Glomerular endothelial cell (primary cell): ENCODE measurements at regions not wholly inside any gene's neighbourhood (a gene's known extent, or its start where the extent isn't known, plus 50 kb on each side); places are given as distances from the start of the nearest gene placed in this dataset.
"Not testable (repeated sequence)": the region's sequence is repeated elsewhere in the genome, so short reads cannot be mapped to it uniquely, and the experiment has no call there.

Experiments used
- DNase-seq: peaks from one replicate; pipeline ENCODE4 v3.0.0-alpha.2; 2011; ENCODE audit warnings: low read depth, low spot score; ENCODE audit errors: extremely low read depth

DNA sequence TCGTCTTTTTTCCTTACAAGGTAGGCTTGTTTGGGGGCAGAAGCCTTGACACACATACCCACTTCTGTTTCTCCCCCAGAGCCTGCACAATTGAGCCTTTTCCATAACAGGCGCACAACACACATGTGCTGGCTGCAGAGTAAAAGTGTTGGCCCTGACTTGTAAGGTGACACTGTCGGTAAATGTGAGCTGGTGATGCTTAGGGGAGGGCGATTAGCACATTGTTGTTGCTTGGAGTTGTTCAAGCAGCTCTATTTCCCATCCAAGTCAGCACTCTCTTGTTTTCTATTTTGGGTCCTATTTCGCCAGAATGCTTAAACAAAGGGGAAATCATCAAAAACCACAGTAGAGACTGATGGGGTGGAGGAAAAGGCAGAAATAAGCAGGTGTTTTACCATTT is 51.9 kb upstream of the PTPRJ start:
- no peak for DNase-seq

DNA sequence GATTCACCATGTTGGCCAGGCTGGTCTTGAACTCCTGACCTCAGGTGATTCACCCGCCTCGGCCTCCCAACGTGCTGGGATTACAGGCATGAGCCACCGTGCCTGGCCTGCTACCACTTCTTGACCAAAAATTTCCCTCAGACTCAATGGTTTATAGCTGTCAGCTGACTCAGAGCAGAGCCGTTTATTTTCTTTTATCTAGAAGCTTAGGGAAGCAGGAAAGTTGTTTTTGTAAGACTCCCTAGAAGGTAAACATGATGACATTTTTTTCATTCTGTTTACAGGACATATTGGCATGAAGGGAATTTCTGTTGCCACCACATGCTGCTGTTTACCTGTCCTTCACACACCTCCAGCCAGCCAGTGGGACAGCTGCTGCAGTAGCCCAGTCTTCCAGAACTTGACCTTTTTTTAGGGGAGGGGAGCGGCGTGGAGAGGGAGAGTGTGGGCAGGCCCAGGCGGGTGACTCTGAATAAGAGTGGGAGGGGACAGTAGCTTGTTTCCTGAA is 56.1 kb upstream of the PTPRJ start:
- DNase-seq = no peak

DNA sequence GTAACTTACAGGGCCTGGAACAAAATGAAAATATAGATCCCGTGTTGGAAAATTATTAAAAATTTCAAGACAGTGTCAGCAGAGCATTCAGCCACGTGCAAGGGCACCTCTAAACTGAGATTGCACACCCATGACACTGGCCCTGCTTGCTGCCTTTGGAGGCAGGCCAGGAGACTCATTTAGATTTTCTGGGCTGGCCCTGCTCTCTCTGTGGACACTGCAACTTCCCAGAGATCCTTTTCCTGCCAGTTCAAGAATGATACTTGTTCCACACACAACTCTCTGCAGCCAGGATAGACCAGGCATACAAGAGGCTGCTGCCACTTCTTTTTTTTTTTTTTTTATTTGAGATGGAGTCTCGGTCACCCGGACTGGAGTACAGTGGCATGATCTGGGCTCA is 56.7 kb upstream of the PTPRJ start:
- no peak for DNase-seq

DNA sequence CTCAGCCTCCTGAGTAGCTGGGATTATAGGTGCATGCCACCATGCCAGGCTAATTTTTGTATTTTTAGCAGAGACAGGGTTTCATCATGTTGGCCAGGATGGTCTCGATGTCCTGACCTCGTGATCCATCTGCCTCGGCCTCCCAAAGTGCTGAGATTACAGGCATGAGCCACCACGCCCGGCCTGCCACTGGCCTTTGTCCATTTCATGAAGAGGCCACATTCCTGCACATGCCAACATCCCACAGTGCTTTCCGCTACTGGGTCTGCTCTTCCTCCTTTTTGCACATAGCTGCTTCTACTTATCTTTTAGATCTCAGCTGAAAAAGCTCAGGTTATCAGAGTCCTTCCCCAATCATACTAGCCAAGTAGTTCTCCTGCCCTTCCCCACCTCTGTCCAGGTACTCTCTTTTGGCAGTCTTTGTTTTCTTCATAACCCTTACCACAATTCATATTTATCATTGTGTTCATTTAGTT is 59.2 kb upstream of the PTPRJ start:
- not testable (repeated sequence) for DNase-seq

DNA sequence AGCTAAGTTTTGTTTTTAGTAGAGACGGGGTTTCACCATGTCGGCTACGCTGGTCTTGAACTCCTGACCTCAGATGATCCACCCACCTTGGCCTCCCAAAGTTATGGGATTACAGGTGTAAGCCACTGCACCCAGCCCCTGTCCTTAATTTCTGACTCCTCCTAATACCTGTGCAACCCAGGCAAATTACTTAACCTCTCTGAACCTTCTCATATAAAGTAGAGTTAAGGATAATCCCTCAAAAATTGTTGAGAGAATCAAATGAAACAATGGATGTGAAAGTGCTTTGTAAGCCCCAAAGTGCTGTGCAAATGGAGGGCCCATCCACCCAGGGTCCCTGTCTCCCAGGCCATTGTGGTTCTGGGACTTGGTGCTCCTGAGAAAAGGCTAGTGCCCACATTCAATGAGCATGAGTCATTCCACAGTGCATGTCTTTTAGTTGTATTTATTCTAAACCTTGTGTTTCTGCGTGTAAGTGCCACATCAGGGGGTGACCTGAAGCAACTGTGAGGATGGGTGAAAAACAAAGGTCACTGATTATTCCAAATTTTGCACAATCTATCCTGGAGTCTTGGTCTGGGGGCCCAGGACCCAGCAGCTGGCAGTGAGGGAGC is 61.4 kb upstream of the PTPRJ start:
- DNase-seq = no peak

DNA sequence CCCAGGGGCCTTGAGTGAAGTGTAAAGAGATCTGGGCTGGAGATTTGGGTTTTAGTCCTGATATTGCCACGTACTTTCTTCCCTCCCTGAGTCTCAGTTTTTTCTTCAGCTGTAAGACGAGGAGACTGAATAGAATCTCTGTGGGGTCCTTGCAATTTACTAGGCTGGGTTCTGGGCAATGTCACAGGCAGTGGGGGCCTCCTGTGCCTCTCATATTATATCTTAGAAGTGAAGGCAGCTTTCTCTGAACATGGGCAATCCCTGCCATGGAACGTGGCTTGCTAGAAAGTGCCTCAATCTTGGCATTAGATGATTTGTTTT is 62.0 kb upstream of the PTPRJ start:
- DNase-seq = no peak

DNA sequence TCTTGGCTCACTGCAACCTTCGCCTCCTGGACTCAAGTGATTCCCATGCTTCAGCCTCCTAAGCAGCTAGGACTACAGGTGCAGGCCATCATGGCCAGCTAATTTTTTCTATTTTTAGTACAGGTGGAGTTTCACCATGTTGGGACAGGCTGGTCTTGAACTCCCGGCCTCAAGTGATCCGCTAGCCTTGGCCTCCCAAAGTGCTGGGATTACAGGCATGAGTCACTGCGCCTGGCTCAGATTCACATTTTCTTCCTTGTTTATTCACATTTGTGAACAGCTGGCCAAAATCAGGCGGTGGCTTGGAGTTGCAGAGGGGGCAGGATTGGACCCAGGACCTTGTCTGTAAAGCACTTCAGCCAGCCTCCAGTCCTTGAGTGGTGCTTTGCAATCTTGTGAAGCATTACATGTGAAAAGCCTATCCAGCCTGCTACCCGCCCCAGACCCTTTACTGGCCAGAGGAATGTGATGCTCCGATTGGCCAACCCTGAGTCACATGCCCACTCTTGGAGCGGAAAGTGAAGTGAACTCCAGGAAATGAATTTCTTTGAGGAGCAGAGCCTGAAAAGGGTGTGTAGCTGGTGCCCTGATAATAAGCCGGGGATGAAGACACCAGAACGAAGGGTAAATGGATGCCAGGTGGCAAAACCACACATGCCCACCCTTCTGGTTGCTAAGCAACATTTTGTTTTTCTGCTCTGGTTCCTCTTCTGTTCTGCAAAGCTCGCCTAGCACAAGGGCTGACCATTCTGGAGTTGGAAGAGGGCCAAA is 62.6 kb upstream of the PTPRJ start:
- DNase-seq = no peak

DNA sequence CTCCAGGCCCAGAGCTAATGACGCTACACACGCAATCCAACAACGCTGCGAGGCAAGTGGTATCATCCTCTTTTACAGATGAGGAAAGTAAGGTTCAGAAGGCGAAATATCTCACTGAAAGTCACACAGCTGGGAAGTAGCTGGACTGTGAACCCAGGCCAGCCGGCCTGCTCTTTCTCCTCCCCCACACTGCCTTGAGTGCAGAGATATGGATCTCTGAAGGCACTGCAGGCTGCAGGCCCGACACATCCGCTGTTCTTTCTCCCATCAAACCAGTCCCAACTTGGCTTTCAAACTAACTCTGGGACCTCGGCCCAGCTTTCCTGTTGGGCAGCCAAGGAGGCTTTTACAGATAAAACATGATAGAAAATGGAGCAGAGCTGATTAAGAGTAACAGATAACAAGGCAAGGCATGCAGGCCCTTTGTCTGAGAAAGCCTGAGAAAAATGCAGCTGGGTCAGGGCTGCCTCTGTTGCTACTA is 64.0 kb upstream of the PTPRJ start:
- no peak for DNase-seq

DNA sequence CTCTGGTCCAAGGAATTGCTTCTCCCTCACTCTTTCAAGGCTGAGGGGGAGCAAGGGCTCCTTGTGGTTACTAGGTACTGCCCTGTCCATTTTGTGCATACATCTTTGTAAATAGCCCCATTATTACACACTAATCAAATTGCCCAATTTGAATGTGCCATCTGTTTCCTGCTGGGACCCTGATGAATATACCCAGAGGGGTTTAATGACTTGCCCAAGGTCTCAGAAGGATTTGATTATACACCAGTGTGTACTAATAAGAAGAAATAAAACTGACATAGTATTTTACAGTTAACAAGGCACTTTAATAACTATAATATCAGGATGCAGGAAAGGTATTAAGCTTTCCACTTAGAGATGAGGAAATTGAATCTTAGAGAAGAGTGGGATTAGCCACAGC is 64.6 kb upstream of the PTPRJ start:
- DNase-seq = no peak

DNA sequence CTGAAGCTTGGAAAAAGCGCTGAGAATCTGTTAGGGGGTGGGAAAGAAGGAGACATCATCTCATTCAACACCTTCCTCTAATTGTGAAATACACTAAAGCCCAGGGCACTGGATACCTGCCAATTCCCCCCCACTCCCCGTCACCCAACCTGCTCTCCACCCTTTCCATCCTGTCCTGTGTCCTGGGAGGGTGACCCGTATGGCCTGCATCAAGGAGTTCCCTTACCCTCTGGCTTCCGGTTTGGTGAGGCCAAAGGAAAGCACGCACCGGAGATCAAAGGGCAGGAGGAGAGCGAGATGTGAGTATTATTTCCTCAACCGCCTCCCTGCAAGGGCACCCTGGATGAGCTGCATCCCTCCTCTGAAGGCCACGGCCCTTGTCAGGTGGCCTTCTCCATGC is 65.0 kb upstream of the PTPRJ start:
- no peak for DNase-seq

DNA sequence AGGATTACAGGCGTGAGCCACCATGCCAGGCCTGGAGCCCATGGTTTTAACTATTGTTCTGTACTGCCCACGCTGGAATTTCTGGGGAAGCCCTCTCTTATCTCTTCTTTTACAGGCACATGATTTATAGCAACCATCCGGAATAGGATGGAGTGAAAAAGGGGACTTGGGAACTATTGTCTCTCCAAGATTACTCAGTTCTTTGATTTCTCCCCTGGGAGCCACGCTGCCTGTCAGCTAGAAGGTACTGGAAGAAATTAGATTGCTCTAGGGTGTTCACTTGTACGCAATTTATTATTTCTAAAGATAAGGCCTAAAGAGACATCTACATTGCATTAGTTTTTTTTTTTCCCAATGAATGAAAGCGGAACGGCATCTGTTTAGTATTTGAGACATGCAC is 65.6 kb upstream of the PTPRJ start:
- DNase-seq = no peak

DNA sequence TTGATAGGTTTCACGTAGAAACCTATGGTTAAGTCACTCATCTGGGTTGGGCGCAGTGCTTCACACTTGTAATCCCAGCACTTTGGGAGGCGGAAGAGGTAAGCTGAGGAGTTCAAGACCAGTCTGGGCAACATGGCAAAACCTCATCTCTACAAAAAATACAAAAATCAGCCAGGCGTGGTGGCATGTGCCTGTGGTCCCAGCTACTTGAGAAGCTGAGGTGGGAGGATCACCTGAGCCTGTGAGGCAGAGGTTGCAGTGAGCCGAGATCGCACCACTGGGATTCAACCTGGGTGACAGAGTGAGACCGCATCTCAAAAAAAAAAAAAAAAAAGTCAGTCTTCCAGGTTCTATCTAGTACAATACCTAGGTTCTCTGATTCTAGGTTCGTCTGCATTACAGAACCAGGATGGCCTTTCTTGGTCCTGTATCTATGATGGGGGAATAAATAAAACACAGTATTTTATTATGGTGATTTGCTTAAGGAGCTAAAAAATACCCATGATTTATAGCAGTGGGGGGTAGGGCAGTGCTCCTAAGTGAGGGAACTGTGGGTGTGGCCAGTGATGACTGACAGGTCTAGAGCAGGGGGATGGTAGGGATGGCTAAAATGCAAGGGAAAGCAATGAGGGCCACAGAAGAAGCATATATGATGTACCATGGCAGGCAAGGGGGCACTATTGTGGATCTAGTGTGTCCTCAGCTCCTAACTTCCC is 65.5 kb upstream of the NUP160 start:
- no peak for DNase-seq

DNA sequence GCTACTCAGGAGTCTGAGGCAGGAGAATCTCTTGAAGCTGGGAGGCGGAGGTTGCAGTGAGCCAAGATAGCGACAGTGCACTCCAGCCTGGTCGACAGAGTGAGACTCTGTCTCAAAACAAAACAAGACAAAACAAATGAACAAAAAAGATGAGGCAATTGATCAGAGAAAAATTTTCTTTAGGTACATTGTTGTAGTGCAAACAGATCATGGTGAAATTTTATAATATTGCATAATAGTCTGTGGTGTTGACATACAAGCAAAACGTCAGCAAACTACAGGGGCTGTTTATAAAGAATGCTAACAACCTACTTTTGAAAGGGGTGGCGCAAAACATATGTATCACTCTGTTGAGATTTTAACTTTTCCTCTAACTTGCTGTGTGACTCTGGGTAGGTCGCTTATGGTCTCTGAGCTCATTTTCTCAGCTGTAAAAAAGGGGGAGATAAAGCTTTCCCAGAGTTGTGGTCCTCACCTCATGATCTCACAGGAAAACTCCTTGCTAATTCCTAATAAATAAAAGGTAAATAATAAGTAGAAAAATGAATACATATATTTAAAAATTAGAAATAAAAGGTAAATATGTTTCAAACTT is 64.8 kb upstream of the NUP160 start:
- no peak for DNase-seq

DNA sequence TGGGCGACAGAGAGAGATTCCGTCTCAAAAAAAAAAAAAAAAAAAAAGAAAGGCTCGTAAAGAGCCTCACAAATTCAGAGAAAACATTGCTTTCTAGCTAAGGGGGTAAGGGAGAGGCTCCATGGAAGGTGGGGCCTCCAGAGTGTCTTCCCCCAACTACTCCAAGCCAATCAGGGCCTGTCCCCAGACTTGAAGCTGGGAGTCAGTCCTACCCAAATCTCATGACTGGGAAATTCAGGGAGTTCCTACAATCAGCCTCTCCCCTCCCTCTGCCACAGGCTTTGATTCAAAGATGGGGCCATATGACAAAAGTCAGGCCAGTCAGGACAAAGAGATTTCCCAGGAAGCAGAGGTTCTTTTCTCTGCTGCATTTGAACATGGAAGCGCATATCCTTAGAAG is 63.0 kb upstream of the NUP160 start:
- no peak for DNase-seq

DNA sequence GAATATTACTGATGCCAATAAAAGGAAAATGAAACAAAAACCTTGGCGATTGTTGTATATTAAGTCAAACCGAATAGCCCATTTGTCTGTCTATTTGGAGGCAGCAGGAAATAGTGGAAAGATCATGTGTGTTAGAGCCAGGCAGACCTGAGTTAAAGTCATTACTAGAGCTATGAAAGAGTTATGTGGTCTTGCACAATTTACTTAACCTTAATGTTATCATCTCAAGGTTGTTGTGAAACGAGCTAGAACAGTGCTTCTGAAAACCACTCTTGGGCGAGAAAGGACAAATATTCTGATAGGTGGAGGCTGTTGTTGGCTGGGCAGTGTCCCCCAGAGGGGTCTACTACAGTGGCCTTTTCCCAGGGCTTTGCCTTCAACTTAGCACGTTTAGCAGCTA is 60.0 kb upstream of the NUP160 start:
- no peak for DNase-seq

DNA sequence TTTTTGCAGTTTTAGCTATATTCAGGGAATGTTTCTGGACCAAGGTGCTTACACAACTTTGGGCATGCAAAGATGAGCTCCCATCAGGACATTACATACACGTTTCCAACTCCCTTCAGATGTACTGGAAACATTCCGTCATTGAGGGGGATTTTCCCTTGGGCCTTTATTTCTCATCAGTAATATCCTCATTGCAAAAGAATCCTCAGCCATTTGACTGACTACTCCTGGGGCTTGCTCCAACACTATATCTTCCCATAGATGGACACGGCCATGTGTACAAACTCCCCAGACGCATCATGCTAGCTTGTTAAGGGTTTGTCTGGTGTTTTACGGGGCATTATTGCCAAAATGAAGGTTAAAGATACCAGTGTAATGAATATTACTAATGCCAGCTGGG is 59.3 kb upstream of the NUP160 start:
- DNase-seq = no peak

DNA sequence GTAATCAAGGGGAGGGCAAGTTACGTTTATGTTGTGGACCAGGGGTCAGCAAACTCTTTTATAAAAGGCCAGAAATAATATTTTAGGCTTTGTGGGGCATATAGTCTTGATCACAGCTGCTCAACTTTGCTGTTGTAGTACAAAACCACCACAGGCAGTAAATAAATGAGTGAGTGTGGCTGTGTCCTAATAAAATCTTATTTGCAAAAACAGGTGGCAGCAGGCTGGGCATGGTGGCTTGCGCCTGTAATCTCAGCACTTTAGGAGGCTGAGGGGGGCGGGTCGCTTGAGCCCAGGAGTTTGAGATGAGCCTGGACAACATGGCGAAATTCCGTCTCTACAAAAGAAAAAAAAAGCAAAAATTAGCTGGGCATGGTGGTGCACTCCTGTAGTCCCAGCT is 57.9 kb upstream of the NUP160 start:
- no peak for DNase-seq

DNA sequence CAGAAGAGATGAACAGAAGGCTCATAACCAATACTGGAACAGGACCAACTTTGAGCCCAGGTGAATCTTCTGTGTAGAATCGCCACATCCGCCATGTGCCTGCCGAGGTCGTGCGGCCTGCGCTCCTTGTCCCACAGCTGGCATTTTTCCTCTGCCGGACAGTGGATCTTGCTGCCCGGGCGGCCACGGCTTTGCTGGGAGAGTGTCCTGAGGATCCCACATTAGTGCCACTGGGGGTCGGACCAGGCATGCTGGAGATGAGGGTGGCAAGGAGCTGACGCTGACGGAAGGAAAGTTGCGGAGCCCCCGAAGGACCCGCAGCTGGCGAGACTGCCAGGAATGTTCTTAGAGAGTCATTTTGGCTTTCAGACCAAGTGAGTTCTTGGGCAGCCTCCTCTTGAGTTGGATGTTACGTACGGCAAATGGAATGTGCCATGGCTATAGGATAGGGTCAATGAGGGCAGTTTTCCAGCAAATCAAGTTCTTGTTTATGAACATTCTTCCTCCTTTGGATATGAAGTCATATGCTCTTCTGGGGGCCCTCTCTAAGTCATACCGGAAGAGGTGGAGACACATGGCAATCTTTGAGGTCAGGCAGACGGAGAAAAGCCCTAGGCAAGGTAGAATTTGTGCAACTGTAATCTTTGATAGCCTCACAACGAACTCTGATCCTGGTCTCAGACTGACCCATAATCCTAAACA is 57.4 kb upstream of the NUP160 start:
- peak; percentile 68 for DNase-seq

DNA sequence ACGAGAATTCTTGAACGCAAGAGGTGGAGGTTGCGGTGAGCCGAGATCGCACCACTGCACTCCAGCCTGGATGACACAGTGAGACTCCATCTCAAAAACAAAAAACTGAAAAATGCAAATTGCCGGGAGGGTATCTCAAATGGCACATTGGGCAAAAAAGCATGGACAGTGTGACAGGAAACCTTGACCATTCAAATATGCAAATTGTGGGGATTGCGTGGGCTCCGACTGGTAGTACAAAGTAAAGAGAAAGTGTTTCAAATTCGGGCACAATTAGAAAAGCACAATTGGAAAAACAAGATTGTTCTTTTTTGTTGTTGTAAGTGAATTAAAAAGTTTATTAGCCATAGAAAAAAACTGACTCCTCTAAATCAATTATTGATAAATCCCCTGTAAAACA is 56.7 kb upstream of the NUP160 start:
- DNase-seq = no peak

DNA sequence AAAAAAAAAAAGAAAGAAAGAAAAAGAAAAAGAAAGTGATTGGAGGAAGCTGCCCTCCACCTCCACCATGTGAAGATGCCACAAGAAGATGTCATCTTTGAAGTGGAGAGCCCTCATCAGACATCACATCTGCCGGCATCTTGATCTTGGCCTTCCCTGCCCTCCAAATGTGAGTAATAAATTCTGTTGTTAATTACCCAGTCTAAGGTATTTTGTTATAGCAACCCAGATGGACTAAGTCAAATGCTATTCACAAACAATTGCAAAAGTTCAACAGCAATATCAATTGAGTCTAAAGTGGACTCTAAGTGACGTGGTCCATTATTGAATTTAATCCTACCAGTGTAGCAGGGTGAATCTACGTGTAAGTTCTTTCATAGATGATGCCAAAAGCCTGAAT is 55.9 kb upstream of the NUP160 start:
- DNase-seq = no peak

DNA sequence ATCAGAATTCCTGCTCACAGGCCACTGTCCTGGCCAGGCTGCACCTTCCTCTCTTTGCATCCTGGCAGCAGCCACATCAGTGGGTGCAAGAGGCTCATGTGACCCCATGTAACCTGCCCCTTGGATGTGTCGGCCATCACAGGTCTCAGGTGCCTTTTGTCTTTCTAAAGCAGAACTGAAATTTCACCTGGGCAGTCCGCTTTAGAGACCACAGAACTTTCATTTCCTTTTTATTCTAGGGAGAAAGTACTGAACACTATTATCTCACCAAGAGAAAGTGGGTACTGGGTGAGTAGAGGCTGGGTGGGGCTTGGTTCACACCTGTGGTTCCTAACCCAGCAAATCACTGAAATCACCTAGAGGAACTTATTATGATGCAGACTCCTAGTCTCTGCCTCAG is 51.7 kb upstream of the NUP160 start:
- no peak for DNase-seq
